ENCODE measurements at regions not wholly inside any gene's neighbourhood (a gene's known extent, or its start where the extent isn't known, plus 50 kb on each side); places are given as distances from the start of the nearest gene placed in this dataset.

DNA sequence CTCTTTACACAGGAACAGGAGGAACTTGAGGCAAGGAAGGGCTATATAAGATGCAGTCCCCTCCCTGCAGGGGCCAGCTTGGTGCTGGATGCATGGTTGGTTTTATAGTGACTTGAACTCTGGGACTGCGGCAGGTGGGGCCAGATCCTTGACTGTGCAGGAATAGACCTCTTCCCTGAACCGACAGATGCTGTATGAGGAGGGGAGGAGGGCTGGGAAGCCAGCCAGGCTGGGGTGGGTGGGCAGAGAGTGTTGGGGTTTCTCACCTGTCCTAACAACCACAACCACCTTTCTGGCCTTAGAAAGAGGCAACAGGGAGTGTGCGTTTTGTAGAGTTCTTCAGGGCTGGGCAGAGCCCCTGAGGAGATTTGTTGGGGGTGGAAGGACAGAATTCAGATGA lies 798.1 kb downstream of the KCNJ18 start:
- H3K36me3 ChIP-seq: no peaks in the 10 kb centered on the region
- H3K9me3 ChIP-seq: no peaks in the 10 kb centered on the region
- no peaks in the 10 kb centered on the region for H3K4me1 ChIP-seq

DNA sequence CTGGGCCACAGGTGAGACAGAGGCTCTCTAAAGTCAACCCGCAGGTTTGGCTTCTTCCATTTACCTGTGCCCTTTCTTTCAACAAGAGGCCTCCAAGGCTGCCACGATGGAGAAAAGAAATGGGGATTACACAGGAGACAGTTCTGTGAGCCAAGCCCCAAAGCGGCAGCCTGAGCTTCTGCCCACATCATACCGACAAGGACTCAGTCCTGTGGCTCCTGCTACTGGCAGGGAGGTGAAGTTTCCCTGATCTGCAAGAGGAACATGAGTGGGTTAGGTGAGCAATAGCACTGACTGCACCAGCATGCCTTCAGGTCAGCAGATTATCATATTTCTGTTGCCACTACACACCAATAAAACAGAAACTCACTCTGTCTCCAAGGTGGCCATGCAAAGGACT lies 800.0 kb downstream of the KCNJ18 start:
- TF ChIP-seq CTCF (IDR thresholded peaks at IDR 0.05): no peak
- no peak for DNase-seq
- intact Hi-C loops (cut with DNase I): no loop called here
- Histone ChIP-seq H3K27ac (no peak overlapping the region), H3K36me3 (no peaks in the 10 kb centered on the region), H3K4me1 (no peaks in the 10 kb centered on the region), H3K4me3 (no peak overlapping the region), H3K27me3 (no peaks in the 10 kb centered on the region), H3K9me3 (no peaks in the 10 kb centered on the region)
- ATAC-seq: no peak

More for the DNA sequence above, 798.1 kb downstream of the KCNJ18 start:
- H3K27me3 ChIP-seq: no peaks in the 10 kb centered on the region
- TF ChIP-seq CTCF (IDR thresholded peaks at IDR 0.05): no peak
- H3K4me3 ChIP-seq: no peak overlapping the region
- intact Hi-C loops (cut with DNase I): no loop called here
- DNase-seq (no peak), ATAC-seq (no peak)
- H3K27ac ChIP-seq: no peak overlapping the region

- DNase-seq (no peak), ATAC-seq (no peak)
- H3K36me3 ChIP-seq: no peaks in the 10 kb centered on the region
- no peaks in the 10 kb centered on the region for H3K27me3 ChIP-seq
- intact Hi-C loops (cut with DNase I): no loop called here
- H3K4me3 ChIP-seq: no peak overlapping the region
- H3K27ac ChIP-seq: no peak overlapping the region
- H3K9me3 ChIP-seq: no peaks in the 10 kb centered on the region
- no peak for TF ChIP-seq CTCF (IDR thresholded peaks at IDR 0.05)
- no peaks in the 10 kb centered on the region for H3K4me1 ChIP-seq
These were observed 804.1 kb downstream of the KCNJ18 start for GRCh38 chr17:22496450-22496849.

DNA sequence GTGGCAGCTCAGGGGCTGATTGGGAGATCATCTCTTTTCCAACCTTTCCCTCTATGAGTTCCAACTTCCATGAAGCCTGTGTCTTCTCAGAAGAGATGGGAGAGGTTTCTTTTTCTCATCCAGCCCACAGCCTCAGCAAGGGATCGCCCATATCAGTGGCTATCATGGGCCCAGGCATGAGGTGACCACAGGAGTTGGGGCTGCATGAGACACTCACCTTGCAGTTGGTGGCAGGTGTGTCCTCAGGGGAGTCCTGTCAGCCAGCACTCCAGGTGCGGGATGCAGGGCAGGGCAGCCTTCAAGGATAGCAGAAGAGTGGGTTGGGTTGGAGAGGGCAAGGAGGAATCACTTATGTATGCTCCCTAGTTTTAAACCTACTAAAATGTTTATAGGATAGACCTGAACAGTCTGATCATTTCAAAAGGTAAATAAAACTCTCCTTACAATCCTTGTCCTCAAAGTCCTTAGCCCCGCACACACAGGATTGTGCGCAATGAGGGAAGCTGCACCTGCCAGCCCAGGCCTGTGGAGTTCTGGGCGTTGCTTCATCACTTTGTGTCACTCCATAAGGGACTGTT lies 811.1 kb downstream of the KCNJ18 start:
- DNase-seq: no peak
- Histone ChIP-seq H3K27ac (no peak overlapping the region), H3K27me3 (no peaks in the 10 kb centered on the region), H3K4me3 (no peak overlapping the region), H3K36me3 (no peaks in the 10 kb centered on the region), H3K4me1 (no peaks in the 10 kb centered on the region), H3K9me3 (no peaks in the 10 kb centered on the region)
- ATAC-seq: no peak
- TF ChIP-seq CTCF (IDR thresholded peaks at IDR 0.05): no peak
- intact Hi-C loops (cut with DNase I): no loop called here

DNA sequence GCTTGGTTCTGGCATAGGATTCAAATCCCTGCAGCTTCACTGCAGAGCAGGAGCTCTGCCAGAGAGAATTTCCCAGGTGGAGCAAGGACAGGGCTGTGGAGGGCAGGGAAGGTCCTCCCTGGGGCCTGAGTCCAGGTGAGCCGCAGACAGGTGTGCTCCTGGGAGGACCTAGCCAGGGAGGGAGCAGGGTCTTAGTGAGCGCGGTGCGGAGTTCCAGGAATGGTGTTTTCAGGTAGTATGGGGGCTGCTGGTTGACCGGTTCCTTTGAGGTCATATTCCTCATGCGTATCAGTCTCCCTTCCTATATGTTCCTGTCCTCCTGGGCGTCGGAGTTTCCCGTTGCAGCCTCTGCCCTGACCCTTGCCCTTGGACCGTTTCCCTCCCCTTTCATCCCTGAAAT lies 813.3 kb downstream of the KCNJ18 start:
- no peak for TF ChIP-seq CTCF (IDR thresholded peaks at IDR 0.05)
- no peaks in the 10 kb centered on the region for H3K9me3 ChIP-seq
- H3K36me3 ChIP-seq: no peaks in the 10 kb centered on the region
- no peak overlapping the region for H3K4me3 ChIP-seq
- DNase-seq (no peak), ATAC-seq (no peak)
- H3K27ac ChIP-seq: no peak overlapping the region
- H3K4me1 ChIP-seq: no peaks in the 10 kb centered on the region
- no peaks in the 10 kb centered on the region for H3K27me3 ChIP-seq
- intact Hi-C loops (cut with DNase I): no loop called here

GRCh38 chr17:22506231-22506630 lies 813.9 kb downstream of the KCNJ18 start:
- no peaks in the 10 kb centered on the region for H3K4me1 ChIP-seq
- H3K4me3 ChIP-seq: no peak overlapping the region
- intact Hi-C loops (cut with DNase I): no loop called here
- no peaks in the 10 kb centered on the region for H3K27me3 ChIP-seq
- H3K36me3 ChIP-seq: no peaks in the 10 kb centered on the region
- ATAC-seq (no peak), DNase-seq (no peak)
- no peaks in the 10 kb centered on the region for H3K9me3 ChIP-seq
- no peak overlapping the region for H3K27ac ChIP-seq
- TF ChIP-seq CTCF (IDR thresholded peaks at IDR 0.05): no peak

All from upper lobe of right lung (tissue), 1 donor.